GM20000 (cell line): ENCODE measurements at regions not wholly inside any gene's neighbourhood (a gene's known extent, or its start where the extent isn't known, plus 50 kb on each side); places are given as distances from the start of the nearest gene placed in this dataset.

Experiments used
- DNase-seq: peaks from one replicate; pipeline ENCODE4 v3.0.0; 2012; ENCODE audit warnings: low spot score
- TF ChIP-seq, protein P1 (sequence below): IDR thresholded peaks from 2 replicates; pipeline ENCODE4 v1.5.1; 2012; ENCODE audit warnings: mild to moderate bottlenecking, control low read depth; ENCODE audit errors: extremely low read depth, missing control alignments

DNA sequence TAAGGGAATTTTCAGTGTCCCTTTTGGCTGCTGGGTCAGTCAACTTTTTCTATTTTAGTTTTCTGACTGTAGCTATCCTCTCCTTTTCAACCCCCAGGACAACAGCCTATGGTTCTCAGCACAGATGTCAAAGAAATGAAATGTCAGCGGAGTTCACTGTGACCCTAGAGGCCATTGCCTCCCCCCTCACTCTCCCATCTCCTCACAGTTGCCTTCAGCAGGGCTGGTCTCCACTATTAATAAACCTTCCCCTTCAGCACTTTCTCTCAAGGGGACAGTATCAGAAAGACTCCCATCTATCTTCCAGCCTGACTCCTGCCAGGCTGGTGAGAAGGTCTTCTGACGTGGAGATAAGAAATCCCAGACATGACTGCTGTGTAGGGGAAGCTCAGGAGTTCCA, 137.1 kb upstream of the WSCD2 start:
- no peak for DNase-seq

DNA sequence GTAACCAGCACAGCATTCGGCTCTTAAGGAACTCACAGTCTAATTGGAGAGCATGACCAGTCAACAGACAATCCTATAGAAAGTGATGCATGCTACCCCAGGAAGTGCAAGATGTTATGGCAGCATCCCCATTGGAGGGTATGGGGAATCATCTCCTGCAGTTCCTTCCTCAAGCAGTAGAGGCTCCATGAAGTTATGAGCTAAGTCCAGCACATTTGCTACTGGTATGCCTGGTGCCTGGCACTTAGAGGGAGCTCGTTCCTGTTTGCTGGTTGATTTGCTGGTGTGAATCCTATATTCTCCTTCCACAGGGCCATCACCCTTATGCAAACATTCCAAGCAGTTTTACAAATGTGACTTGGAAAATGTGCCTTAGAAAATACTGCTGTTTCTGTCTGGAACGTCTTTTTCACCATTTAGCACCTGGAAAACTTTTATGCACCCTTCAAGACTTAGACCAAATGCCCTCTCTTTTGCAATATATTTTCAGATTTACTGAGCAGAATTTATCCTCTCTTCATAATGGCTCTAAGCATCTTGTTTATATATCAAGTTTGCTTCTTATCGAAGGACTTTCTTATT, 136.1 kb upstream of the WSCD2 start:
- DNase-seq, result peak; percentile 20
- TF ChIP-seq, protein P1, sequence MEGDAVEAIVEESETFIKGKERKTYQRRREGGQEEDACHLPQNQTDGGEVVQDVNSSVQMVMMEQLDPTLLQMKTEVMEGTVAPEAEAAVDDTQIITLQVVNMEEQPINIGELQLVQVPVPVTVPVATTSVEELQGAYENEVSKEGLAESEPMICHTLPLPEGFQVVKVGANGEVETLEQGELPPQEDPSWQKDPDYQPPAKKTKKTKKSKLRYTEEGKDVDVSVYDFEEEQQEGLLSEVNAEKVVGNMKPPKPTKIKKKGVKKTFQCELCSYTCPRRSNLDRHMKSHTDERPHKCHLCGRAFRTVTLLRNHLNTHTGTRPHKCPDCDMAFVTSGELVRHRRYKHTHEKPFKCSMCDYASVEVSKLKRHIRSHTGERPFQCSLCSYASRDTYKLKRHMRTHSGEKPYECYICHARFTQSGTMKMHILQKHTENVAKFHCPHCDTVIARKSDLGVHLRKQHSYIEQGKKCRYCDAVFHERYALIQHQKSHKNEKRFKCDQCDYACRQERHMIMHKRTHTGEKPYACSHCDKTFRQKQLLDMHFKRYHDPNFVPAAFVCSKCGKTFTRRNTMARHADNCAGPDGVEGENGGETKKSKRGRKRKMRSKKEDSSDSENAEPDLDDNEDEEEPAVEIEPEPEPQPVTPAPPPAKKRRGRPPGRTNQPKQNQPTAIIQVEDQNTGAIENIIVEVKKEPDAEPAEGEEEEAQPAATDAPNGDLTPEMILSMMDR, result peak; percentile 24

More for the DNA sequence above, 137.1 kb upstream of the WSCD2 start:
- TF ChIP-seq, protein P1, result no peak

DNA sequence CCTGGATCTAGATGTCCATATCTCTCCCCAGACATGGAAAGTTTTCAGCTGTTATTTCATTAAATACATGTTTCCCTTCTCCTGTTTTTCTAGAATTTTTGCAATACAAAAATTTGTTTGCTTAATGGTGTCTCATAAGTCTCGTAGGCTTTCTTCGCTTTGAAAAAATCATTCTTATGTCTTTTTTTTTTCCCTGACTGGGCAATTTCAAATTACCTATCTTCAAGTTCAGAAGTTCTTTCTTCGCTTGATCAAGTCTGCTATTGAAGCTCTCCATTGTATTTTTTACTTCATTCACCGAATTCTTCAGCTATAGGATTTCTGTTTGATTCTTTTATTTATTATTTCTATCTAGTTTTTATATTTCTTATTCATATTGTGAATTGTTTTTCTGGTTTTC, 130.2 kb upstream of the WSCD2 start:
- DNase-seq, result no peak
- TF ChIP-seq, protein P1, result no peak

DNA sequence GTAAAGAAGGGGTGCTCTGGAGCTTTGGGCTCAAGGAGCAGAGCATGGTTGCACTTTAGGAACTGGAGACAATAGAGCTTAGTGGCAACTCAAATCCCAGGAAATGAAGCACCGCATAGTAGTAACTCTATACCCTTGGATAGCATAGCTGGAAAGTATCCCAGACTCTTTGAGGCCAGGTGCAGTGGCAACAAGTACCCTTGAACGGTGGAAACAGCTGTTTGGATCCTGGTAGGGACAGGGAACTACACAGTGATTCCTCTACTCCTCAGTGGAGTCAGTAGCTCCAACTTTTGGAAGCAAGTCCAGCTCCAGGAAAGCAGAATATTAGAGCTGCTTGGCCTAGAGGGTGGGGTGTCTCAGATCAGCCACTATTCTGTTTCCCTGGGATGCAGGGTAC, 129.0 kb upstream of the WSCD2 start:
- DNase-seq, result no peak
- TF ChIP-seq, protein P1, result no peak

DNA sequence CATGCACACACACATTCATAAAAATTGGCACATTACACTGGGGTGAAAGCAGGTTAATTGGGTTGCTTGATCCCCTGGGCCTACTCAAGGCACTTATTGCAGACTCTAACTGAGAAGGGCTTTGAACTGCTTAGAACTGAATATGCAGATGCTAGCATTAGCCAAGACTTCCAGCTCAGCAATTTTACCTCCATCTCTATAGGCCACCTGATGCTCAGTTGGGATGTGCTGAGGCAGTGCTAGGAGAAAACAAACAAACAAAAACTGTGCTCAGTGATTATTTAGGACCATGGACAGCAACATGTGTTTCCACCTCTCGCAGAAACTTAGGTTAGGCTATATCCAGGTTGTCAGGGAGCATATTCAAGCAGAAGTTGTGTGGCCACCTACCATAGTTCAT, 124.8 kb upstream of the WSCD2 start:
- DNase-seq, result no peak
- TF ChIP-seq, protein P1, result no peak

DNA sequence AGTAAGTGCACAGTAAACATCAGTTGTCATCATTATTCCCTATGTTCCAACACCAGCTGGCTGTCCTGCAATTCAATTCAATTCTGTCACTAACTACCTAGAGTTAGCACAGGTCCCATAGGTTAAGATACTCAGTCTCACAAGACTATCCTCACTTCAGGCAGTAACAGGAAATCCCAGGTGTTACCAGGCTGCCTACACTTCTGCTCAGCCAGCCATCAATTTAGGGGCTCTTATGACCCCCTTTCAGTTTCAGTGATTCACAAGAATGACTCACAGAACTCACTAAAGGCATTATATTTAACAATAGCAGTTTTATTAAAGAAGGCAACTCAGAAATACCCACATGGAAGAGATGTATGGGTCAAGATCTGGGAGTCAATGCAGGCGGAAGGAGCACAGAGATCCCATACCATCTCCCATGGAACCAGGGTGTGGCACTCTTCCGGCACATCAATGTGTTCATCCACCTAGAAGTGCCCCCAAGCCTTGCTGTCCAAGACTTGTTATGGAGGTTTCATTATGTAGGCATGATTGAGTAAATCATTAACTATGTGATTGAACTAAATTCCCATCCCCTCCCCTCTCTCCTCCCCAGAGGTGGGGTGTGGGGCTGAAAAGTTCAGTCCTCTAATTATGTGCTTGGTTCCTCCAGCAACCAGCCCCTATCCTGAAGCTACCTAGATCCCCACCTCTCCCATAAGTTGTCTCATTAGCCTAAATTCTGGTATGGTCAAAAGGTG, 120.8 kb upstream of the WSCD2 start:
- TF ChIP-seq, protein P1, result no peak
- DNase-seq, result no peak

DNA sequence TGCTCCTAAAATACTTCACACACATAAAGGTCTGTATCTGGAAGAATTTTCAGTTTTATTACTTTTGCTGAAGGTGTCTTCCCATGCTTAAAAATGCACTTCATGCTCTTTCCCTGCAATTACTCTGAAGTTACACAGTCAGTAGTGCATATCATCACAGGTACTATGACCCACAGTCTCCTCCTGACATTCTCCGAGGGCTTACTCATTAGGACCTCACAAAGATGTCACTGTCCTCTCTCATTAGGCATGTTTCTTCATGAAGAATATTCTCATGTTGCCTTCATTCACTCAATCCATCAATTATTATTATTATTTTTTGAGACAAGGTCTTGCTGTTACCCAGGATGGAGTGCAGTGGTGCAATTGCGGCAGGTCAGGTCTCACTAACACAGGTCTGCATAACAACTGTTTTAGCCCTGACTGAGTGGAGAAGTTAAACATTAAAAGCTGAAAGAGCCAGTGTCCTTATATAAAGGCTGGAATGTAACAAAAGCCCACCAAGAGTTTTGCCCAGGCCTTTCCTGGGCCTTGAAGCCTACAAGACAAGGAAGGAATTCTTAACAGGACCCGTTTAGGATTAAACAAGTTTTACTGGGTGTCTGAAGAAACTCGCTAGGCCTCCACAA, 119.5 kb upstream of the WSCD2 start:
- TF ChIP-seq, protein P1, result no peak
- no peak for DNase-seq
